Liver (tissue), 8 donors: ENCODE measurements at regions not wholly inside any gene's neighbourhood (a gene's known extent, or its start where the extent isn't known, plus 50 kb on each side); places are given as distances from the start of the nearest gene placed in this dataset.

Experiments used
- DNase-seq: peaks from one replicate; pipeline ENCODE4 v3.0.0-alpha.2; 2017; ENCODE audit warnings: low spot score
- H3K27ac ChIP-seq, 2 donors: one replicate each; pipeline ENCODE4 v1.7.0; 2013; ENCODE audit warnings: inconsistent platforms in 2 of 2, low read length in 2 of 2, control low read depth in 1 of 2, low read depth in 1 of 2, mild to moderate bottlenecking in 1 of 2
- H3K27me3 ChIP-seq, 4 donors: one replicate each; pipeline versions ENCODE4 v1.6.1 to v1.7.0; 2013; ENCODE audit warnings: low read length in 3 of 4, inconsistent platforms in 1 of 4, mild to moderate bottlenecking in 1 of 4, moderate library complexity in 1 of 4; ENCODE audit not compliant: control insufficient read depth in 4 of 4, insufficient read depth in 4 of 4
- H3K36me3 ChIP-seq, 4 donors: one replicate each; pipeline versions ENCODE4 v1.6.1 to v1.7.0; 2013; ENCODE audit warnings: low read length in 3 of 4, mild to moderate bottlenecking in 3 of 4, low read depth in 1 of 4, moderate library complexity in 1 of 4; ENCODE audit not compliant: control insufficient read depth in 4 of 4, insufficient read depth in 3 of 4
- H3K4me1 ChIP-seq, 4 donors: one replicate each; pipeline versions ENCODE4 v1.6.1 to v1.7.0; 2013; ENCODE audit warnings: low read length in 3 of 4, mild to moderate bottlenecking in 3 of 4, moderate library complexity in 1 of 4; ENCODE audit not compliant: control insufficient read depth in 4 of 4, insufficient read depth in 4 of 4
- H3K4me3 ChIP-seq, 3 donors: one replicate each; pipeline versions ENCODE4 v1.6.1 to v1.7.0; 2013; ENCODE audit warnings: low read length in 3 of 3, control low read depth in 1 of 3, low read depth in 1 of 3, mild to moderate bottlenecking in 1 of 3
- H3K9ac ChIP-seq, 2 donors: one replicate each; pipeline ENCODE4 v1.7.0; 2013; ENCODE audit warnings: low read length in 2 of 2, mild to moderate bottlenecking in 2 of 2, moderate library complexity in 2 of 2, control low read depth in 1 of 2, low read depth in 1 of 2
- H3K9me3 ChIP-seq, 4 donors: one replicate each; pipeline versions ENCODE4 v1.6.1 to v1.7.0; 2013; ENCODE audit warnings: low read length in 3 of 4; ENCODE audit not compliant: control insufficient read depth in 4 of 4
- CTCF ChIP-seq: fragments of 150-350 bp; IDR thresholded peaks from 2 replicates; pipeline ENCODE4 v1.5.1; 2017; ENCODE audit warnings: improper control_type of control experiment, low read depth, low read length; ENCODE audit not compliant: missing input control
- EGR1 ChIP-seq, 2 donors: IDR thresholded peaks; 2 replicates each; pipeline ENCODE4 v1.6.1; 2016 to 2018; ENCODE audit warnings: antibody characterized with exemption in 2 of 2, low read depth in 2 of 2
- FOXA1 ChIP-seq: IDR thresholded peaks from 2 replicates; pipeline ENCODE4 v1.6.1; 2016; ENCODE audit warnings: antibody characterized with exemption
- FOXA2 ChIP-seq: IDR thresholded peaks from 2 replicates; pipeline ENCODE4 v1.6.1; 2016; ENCODE audit warnings: antibody characterized with exemption
- GABPA ChIP-seq, 2 donors: IDR thresholded peaks in 1 of 2; conservative IDR thresholded peaks in 1 of 2; 2 replicates each; pipeline ENCODE4 v1.6.1; 2016; ENCODE audit warnings: antibody characterized with exemption in 2 of 2, mild to moderate bottlenecking in 1 of 2, moderate library complexity in 1 of 2
- HNF4A ChIP-seq, 2 donors: conservative IDR thresholded peaks; 2 replicates each; pipeline ENCODE4 v1.6.1; 2016; ENCODE audit warnings: antibody characterized with exemption in 2 of 2, mild to moderate bottlenecking in 2 of 2
- HNF4G ChIP-seq: IDR thresholded peaks from 2 replicates; pipeline ENCODE4 v1.6.1; 2016; ENCODE audit warnings: antibody characterized with exemption
- JUND ChIP-seq, 2 donors: IDR thresholded peaks; 2 replicates each; pipeline ENCODE4 v1.6.1; 2016; ENCODE audit warnings: antibody characterized with exemption in 2 of 2
- NR2F2 ChIP-seq: IDR thresholded peaks from 2 replicates; pipeline ENCODE4 v1.6.1; 2016; ENCODE audit warnings: antibody characterized with exemption
- RXRA ChIP-seq, 2 donors: IDR thresholded peaks; 2 replicates each; pipeline ENCODE4 v1.6.1; 2017 to 2018; ENCODE audit warnings: antibody characterized with exemption in 2 of 2, mild to moderate bottlenecking in 1 of 2
- SP1 ChIP-seq: IDR thresholded peaks from 2 replicates; pipeline ENCODE4 v1.6.1; 2018; ENCODE audit warnings: antibody characterized with exemption, mild to moderate bottlenecking
- YY1 ChIP-seq: IDR thresholded peaks from 2 replicates; pipeline ENCODE4 v1.6.1; 2016; ENCODE audit warnings: antibody characterized with exemption, mild to moderate bottlenecking
- WGBS: extraction: QIAGEN DNeasy Blood & Tissue Kit; methylation state at CpG from one replicate; pipeline ENCODE4 v1.1.7; 2013; 5-methylcytosine and 5-hydroxymethylcytosine counted together
- TF ChIP-seq, protein P1 (sequence below): IDR thresholded peaks from 2 replicates; pipeline ENCODE4 v1.6.1; 2016; ENCODE audit warnings: antibody characterized with exemption, mild to moderate bottlenecking
- TF ChIP-seq, protein P2 (sequence below): IDR thresholded peaks from 2 replicates; pipeline ENCODE4 v1.6.1; 2016; ENCODE audit warnings: antibody characterized with exemption
- TF ChIP-seq, protein P3 (sequence below): IDR thresholded peaks from 2 replicates; pipeline ENCODE4 v1.6.1; 2016; ENCODE audit warnings: antibody characterized with exemption
- TF ChIP-seq, protein P4 (sequence below): IDR thresholded peaks from 2 replicates; pipeline ENCODE4 v1.6.1; 2016; ENCODE audit warnings: antibody characterized with exemption
- donor health status: healthy.
- donor health status: healthy.
- donor health status: healthy.
- donor health status: healthy.
- donor health status: healthy.

- no peaks in the 10 kb centered on the region for H3K9me3 ChIP-seq
- no peak for DNase-seq
- TF ChIP-seq CTCF = no peak
- TF ChIP-seq, protein P1, sequence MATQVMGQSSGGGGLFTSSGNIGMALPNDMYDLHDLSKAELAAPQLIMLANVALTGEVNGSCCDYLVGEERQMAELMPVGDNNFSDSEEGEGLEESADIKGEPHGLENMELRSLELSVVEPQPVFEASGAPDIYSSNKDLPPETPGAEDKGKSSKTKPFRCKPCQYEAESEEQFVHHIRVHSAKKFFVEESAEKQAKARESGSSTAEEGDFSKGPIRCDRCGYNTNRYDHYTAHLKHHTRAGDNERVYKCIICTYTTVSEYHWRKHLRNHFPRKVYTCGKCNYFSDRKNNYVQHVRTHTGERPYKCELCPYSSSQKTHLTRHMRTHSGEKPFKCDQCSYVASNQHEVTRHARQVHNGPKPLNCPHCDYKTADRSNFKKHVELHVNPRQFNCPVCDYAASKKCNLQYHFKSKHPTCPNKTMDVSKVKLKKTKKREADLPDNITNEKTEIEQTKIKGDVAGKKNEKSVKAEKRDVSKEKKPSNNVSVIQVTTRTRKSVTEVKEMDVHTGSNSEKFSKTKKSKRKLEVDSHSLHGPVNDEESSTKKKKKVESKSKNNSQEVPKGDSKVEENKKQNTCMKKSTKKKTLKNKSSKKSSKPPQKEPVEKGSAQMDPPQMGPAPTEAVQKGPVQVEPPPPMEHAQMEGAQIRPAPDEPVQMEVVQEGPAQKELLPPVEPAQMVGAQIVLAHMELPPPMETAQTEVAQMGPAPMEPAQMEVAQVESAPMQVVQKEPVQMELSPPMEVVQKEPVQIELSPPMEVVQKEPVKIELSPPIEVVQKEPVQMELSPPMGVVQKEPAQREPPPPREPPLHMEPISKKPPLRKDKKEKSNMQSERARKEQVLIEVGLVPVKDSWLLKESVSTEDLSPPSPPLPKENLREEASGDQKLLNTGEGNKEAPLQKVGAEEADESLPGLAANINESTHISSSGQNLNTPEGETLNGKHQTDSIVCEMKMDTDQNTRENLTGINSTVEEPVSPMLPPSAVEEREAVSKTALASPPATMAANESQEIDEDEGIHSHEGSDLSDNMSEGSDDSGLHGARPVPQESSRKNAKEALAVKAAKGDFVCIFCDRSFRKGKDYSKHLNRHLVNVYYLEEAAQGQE = no peak
- TF ChIP-seq, protein P2, sequence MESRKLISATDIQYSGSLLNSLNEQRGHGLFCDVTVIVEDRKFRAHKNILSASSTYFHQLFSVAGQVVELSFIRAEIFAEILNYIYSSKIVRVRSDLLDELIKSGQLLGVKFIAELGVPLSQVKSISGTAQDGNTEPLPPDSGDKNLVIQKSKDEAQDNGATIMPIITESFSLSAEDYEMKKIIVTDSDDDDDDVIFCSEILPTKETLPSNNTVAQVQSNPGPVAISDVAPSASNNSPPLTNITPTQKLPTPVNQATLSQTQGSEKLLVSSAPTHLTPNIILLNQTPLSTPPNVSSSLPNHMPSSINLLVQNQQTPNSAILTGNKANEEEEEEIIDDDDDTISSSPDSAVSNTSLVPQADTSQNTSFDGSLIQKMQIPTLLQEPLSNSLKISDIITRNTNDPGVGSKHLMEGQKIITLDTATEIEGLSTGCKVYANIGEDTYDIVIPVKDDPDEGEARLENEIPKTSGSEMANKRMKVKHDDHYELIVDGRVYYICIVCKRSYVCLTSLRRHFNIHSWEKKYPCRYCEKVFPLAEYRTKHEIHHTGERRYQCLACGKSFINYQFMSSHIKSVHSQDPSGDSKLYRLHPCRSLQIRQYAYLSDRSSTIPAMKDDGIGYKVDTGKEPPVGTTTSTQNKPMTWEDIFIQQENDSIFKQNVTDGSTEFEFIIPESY = no peak
- H3K36me3 ChIP-seq = no peaks in the 10 kb centered on the region
- no peak overlapping the region for H3K9ac ChIP-seq
- WGBS = 42% methylated on average over 2 of the region's 2 CpGs
- H3K4me1 ChIP-seq = no peaks in the 10 kb centered on the region
- no peak overlapping the region for H3K27ac ChIP-seq
- H3K4me3 ChIP-seq = no peak overlapping the region
- no peaks in the 10 kb centered on the region for H3K27me3 ChIP-seq
Observed at GRCh38 chr3:163159306-163159705, 1662.7 kb downstream of the OTOL1 start.

- no peak overlapping the region for H3K27ac ChIP-seq
- TF ChIP-seq FOXA1 = no peak
- no peak for TF ChIP-seq EGR1 (IDR thresholded peaks at IDR 0.05; ENCODE audit: low read depth in 2 of 2)
- no peak for TF ChIP-seq FOXA2
- no peak for TF ChIP-seq CTCF
- TF ChIP-seq, protein P1 = no peak
- no peak for TF ChIP-seq HNF4A (conservative IDR thresholded peaks at IDR 0.05)
- TF ChIP-seq, protein P3, sequence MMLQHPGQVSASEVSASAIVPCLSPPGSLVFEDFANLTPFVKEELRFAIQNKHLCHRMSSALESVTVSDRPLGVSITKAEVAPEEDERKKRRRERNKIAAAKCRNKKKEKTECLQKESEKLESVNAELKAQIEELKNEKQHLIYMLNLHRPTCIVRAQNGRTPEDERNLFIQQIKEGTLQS = no peak
- TF ChIP-seq NR2F2 = no peak
- no peak for TF ChIP-seq RXRA (IDR thresholded peaks at IDR 0.05)
- TF ChIP-seq, protein P4, sequence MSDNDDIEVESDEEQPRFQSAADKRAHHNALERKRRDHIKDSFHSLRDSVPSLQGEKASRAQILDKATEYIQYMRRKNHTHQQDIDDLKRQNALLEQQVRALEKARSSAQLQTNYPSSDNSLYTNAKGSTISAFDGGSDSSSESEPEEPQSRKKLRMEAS = no peak
- TF ChIP-seq SP1 = no peak
- TF ChIP-seq GABPA (IDR thresholded peaks at IDR 0.05 in 1 of 2, conservative IDR thresholded peaks at IDR 0.05 in 1 of 2) = no peak
- no peak for TF ChIP-seq JUND (IDR thresholded peaks at IDR 0.05)
- TF ChIP-seq YY1 = no peak
- TF ChIP-seq HNF4G = no peak
- WGBS = 67% methylated on average over 4 of the region's 4 CpGs
Observed at GRCh38 chr3:163139600-163139999, 1643.0 kb downstream of the OTOL1 start.

More at GRCh38 chr3:163139600-163139999, 1643.0 kb downstream of the OTOL1 start:
- Histone ChIP-seq H3K9me3 (peaks cover 0 to 3% (median 0%) of the 10 kb centered on the region in 4 donors), H3K4me3 (no peak overlapping the region), H3K27me3 (no peaks in the 10 kb centered on the region), H3K9ac (no peak overlapping the region), H3K36me3 (no peaks in the 10 kb centered on the region), H3K4me1 (no peaks in the 10 kb centered on the region)
- no peak for DNase-seq
